Neural crest cell (in vitro differentiated cells): ENCODE measurements at regions not wholly inside any gene's neighbourhood (a gene's known extent, or its start where the extent isn't known, plus 50 kb on each side); places are given as distances from the start of the nearest gene placed in this dataset.

Experiments used
- DNase-seq: peaks from one replicate; pipeline ENCODE4 v3.0.0; 2021; ENCODE audit warnings: low read depth, mixed read lengths, low spot score
- H3K27ac Mint-ChIP-seq: one replicate; pipeline ENCODE4 v1.8.0; 2021; ENCODE audit warnings: mild to moderate bottlenecking, mixed read lengths; ENCODE audit not compliant: unreplicated experiment
- H3K27me3 Mint-ChIP-seq: 2 replicates; pipeline ENCODE4 v1.8.0; 2021; ENCODE audit warnings: low read depth, mild to moderate bottlenecking, mixed read lengths
- H3K36me3 Mint-ChIP-seq: 2 replicates; pipeline ENCODE4 v1.8.0; 2021; ENCODE audit warnings: low read depth, mild to moderate bottlenecking, mixed read lengths
- H3K4me1 Mint-ChIP-seq: 2 replicates; pipeline ENCODE4 v1.8.0; 2021; ENCODE audit warnings: mixed read lengths
- H3K4me3 Mint-ChIP-seq: one replicate; pipeline ENCODE4 v1.8.0; 2021; ENCODE audit warnings: mild to moderate bottlenecking, mixed read lengths
- H3K9me3 Mint-ChIP-seq: 2 replicates; pipeline ENCODE4 v1.8.0; 2021; ENCODE audit warnings: mixed read lengths
- TF ChIP-seq, protein P1 (sequence below): fragments of 200-600 bp; sonication (generic); conservative IDR thresholded peaks from 2 replicates; pipeline ENCODE4 v1.5.0; 2021; ENCODE audit warnings: antibody characterized with exemption, mild to moderate bottlenecking

- H3K27ac Mint-ChIP-seq, result peak overlapping the region; percentile 17
These were observed 282.3 kb upstream of the TBL1XR1 start for GRCh38 chr3:177479630-177480029.

GRCh38 chr3:177481329-177481728, 284.0 kb upstream of the TBL1XR1 start:
- Mint-ChIP-seq H3K36me3 (peaks cover 7% of the 10 kb centered on the region), H3K27me3 (no peaks in the 10 kb centered on the region), H3K9me3 (peaks cover 10% of the 10 kb centered on the region), H3K4me3 (no peak overlapping the region), H3K27ac (no peak overlapping the region), H3K4me1 (peaks cover 53% of the 10 kb centered on the region)
- DNase-seq, result no peak
- TF ChIP-seq, protein P1, sequence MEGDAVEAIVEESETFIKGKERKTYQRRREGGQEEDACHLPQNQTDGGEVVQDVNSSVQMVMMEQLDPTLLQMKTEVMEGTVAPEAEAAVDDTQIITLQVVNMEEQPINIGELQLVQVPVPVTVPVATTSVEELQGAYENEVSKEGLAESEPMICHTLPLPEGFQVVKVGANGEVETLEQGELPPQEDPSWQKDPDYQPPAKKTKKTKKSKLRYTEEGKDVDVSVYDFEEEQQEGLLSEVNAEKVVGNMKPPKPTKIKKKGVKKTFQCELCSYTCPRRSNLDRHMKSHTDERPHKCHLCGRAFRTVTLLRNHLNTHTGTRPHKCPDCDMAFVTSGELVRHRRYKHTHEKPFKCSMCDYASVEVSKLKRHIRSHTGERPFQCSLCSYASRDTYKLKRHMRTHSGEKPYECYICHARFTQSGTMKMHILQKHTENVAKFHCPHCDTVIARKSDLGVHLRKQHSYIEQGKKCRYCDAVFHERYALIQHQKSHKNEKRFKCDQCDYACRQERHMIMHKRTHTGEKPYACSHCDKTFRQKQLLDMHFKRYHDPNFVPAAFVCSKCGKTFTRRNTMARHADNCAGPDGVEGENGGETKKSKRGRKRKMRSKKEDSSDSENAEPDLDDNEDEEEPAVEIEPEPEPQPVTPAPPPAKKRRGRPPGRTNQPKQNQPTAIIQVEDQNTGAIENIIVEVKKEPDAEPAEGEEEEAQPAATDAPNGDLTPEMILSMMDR, result no peak

More at GRCh38 chr3:177479630-177480029, 282.3 kb upstream of the TBL1XR1 start:
- Mint-ChIP-seq H3K4me1 (peaks cover 61% of the 10 kb centered on the region), H3K9me3 (peaks cover 2% of the 10 kb centered on the region), H3K36me3 (no peaks in the 10 kb centered on the region), H3K4me3 (no peak overlapping the region), H3K27me3 (no peaks in the 10 kb centered on the region)
- DNase-seq, result no peak
- TF ChIP-seq, protein P1, result no peak

GRCh38 chr3:177482048-177482691, 284.9 kb upstream of the TBL1XR1 start:
- peaks cover 10% of the 10 kb centered on the region for H3K9me3 Mint-ChIP-seq
- H3K27me3 Mint-ChIP-seq, result no peaks in the 10 kb centered on the region
- H3K4me3 Mint-ChIP-seq, result no peak overlapping the region
- H3K4me1 Mint-ChIP-seq, result peaks cover 53% of the 10 kb centered on the region
- TF ChIP-seq, protein P1, result no peak
- no peak for DNase-seq
- H3K27ac Mint-ChIP-seq, result no peak overlapping the region
- peaks cover 7% of the 10 kb centered on the region for H3K36me3 Mint-ChIP-seq

DNA sequence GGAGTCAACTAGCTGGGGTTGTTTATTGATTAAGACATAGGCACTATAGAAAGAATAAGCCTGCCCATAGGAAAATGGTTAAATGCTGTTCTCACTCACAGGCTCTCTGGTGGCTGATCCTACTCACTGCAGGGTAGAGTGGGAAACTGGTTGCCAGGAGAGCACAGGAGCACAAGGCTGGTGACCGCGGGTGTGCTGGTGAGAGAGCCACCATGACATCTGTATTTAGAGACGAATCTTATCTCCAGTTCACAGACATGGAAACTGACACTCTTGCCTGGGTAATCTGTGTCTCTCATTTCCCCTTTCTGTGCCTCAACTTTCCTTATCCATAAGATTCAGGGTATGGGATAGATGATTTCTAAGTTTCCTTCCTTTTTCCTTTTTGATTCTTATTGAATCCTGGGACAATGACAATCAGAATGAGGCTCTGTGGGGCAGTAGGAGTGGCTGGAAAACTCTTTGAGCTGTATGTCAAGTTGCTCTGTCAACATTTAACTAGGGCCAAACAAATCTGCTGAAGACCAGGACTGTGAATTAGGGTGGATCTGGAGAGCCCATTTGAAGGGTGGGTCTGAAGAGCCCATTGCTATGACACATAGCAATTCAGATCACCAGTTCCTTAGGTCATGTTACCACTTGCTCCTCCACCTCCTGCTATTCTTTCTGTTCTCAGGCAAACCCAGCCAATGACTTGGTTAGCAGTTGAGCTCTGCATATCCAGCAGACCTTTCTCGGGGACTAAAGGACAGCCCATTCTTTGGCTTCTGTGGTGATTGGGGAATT, 286.1 kb upstream of the TBL1XR1 start:
- no peak for DNase-seq
- no peak overlapping the region for H3K4me3 Mint-ChIP-seq
- H3K27ac Mint-ChIP-seq, result peak overlapping the region; percentile 32

DNA sequence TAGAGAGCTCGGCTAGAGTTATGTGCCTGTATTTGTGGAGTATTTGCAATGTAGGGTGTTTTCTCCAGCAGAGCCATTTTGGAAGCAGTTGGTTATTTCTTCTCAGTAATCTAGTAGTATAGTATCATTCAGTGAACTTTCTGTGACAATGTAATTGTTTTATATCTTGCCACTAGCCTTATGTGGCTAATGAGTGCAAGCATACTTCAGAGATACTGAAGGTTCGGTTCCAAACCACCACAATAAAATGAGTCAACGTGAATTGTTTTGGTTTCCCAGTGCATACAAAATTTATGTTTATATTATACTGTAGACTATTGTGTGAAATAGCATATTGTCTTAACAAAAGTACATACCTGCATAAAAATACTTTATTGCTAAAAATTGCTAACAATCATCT, 286.9 kb upstream of the TBL1XR1 start:
- TF ChIP-seq, protein P1, result no peak
- Mint-ChIP-seq H3K36me3 (peaks cover 7% of the 10 kb centered on the region), H3K9me3 (peaks cover 10% of the 10 kb centered on the region), H3K4me3 (no peak overlapping the region), H3K27ac (no peak overlapping the region), H3K4me1 (peaks cover 51% of the 10 kb centered on the region), H3K27me3 (no peaks in the 10 kb centered on the region)
- no peak for DNase-seq

More for the DNA sequence above, 286.1 kb upstream of the TBL1XR1 start:
- H3K36me3 Mint-ChIP-seq, result peaks cover 7% of the 10 kb centered on the region
- TF ChIP-seq, protein P1, result peak; percentile 49
- no peaks in the 10 kb centered on the region for H3K27me3 Mint-ChIP-seq
- peaks cover 10% of the 10 kb centered on the region for H3K9me3 Mint-ChIP-seq
- peaks cover 50% of the 10 kb centered on the region for H3K4me1 Mint-ChIP-seq
